Caco-2 (cell line): ENCODE measurements at regions not wholly inside any gene's neighbourhood (a gene's known extent, or its start where the extent isn't known, plus 50 kb on each side); places are given as distances from the start of the nearest gene placed in this dataset.

Source experiments
- BruUV-seq: library from RNA; stranded (reverse); fragments of 400-500 nt; replicated peaks from 2 replicates; lab custom pipeline; 2021; lab: Mats Ljungman, UMichigan
- CTCF ChIA-PET: fragments of 300-600 bp; sonication (Branson Sonifier 250); formaldehyde crosslinking; loops from one replicate; lab custom pipeline; 2022; ENCODE audit warnings: antibody characterized with exemption; lab: Charles Lee
- POLR2A ChIA-PET: fragments of 300-600 bp; sonication (Branson Sonifier 250); formaldehyde crosslinking; loops from one replicate; lab custom pipeline; 2022; ENCODE audit warnings: antibody characterized with exemption; lab: Charles Lee
- DNase-seq, 2 experiments: peaks; one replicate each; pipeline versions ENCODE4 v3.0.0 to v3.0.0-alpha.2; 2020 to 2022
- H3K27me3 ChIP-seq: replicated peaks from 2 replicates; pipeline ENCODE4 v1.6.0; 2011; ENCODE audit warnings: low read length; ENCODE audit not compliant: control insufficient read depth, insufficient read depth
- H3K36me3 ChIP-seq: 2 replicates; pipeline ENCODE4 v1.5.1; 2011; ENCODE audit warnings: low read length; ENCODE audit not compliant: control insufficient read depth, insufficient read depth
- H3K4me1 ChIP-seq: fragments of 250-450 bp; sonication (Bioruptor Pico); 2 replicates; pipeline ENCODE4 v1.5.1; 2020; ENCODE audit warnings: mild to moderate bottlenecking
- H3K4me3 ChIP-seq: 2 replicates; pipeline ENCODE4 v1.5.1; 2011; ENCODE audit warnings: low read depth, mild to moderate bottlenecking, control low read depth, low read length
- H3K9me3 ChIP-seq: fragments of 250-450 bp; sonication (Bioruptor Pico); 2 replicates; pipeline ENCODE4 v1.5.1; 2020; ENCODE audit warnings: mild to moderate bottlenecking, moderate library complexity
- H3K27ac Mint-ChIP-seq: one replicate; pipeline ENCODE4 v1.8.0; 2022; ENCODE audit warnings: mixed read lengths; ENCODE audit not compliant: unreplicated experiment
- H3K27me3 Mint-ChIP-seq: one replicate; pipeline ENCODE4 v1.8.0; 2022; ENCODE audit warnings: mixed read lengths; ENCODE audit not compliant: insufficient read depth, unreplicated experiment
- H3K36me3 Mint-ChIP-seq: one replicate; pipeline ENCODE4 v1.8.0; 2022; ENCODE audit warnings: mild to moderate bottlenecking, mixed read lengths; ENCODE audit not compliant: insufficient read depth, unreplicated experiment
- H3K4me1 Mint-ChIP-seq: one replicate; pipeline ENCODE4 v1.8.0; 2022; ENCODE audit warnings: low read depth, mixed read lengths; ENCODE audit not compliant: unreplicated experiment
- H3K4me3 Mint-ChIP-seq: one replicate; pipeline ENCODE4 v1.8.0; 2022; ENCODE audit warnings: mild to moderate bottlenecking, moderate library complexity, mixed read lengths; ENCODE audit not compliant: unreplicated experiment
- H3K9me3 Mint-ChIP-seq: one replicate; pipeline ENCODE4 v1.8.0; 2022; ENCODE audit warnings: mixed read lengths; ENCODE audit not compliant: unreplicated experiment
- CTCF ChIP-seq, 2 experiments: fragments of 200-600 bp in 1 of 2; IDR thresholded peaks; 1 replicate in 1 of 2; 2 replicates in 1 of 2; pipeline versions ENCODE4 v1.5.1 to v1.8.0; 2011 to 2022; ENCODE audit warnings: antibody characterized with exemption in 1 of 2, control low read depth in 1 of 2, inconsistent platforms in 1 of 2, low read depth in 1 of 2, low read length in 1 of 2, mild to moderate bottlenecking in 1 of 2, moderate library complexity in 1 of 2; ENCODE audit not compliant: insufficient read depth in 1 of 2, severe bottlenecking in 1 of 2, unreplicated experiment in 1 of 2
- intact Hi-C: fragments of 100-400 bp; cut with micrococcal nuclease; formaldehyde crosslinking; loops from one replicate; pipeline ENCODE4 v1.10.0; 2022; ENCODE audit not compliant: unreplicated experiment

- Histone ChIP-seq H3K4me3 (no peak overlapping the region), H3K4me1 (peaks cover 8% of the 10 kb centered on the region), H3K9me3 (no peaks in the 10 kb centered on the region), H3K36me3 (no peaks in the 10 kb centered on the region), H3K27me3 (no peaks in the 10 kb centered on the region)
- BruUV-seq = no TSS peak
- Mint-ChIP-seq H3K27me3 (no peaks in the 10 kb centered on the region), H3K27ac (peak overlapping the region; percentile 34), H3K9me3 (no peaks in the 10 kb centered on the region), H3K4me3 (no peak overlapping the region), H3K4me1 (peaks cover 15% of the 10 kb centered on the region), H3K36me3 (no peaks in the 10 kb centered on the region)
- DNase-seq = no peak
- intact Hi-C loops = no loop called here
- CTCF ChIA-PET = no interaction called here
- TF ChIP-seq CTCF (IDR thresholded peaks at IDR 0.05; ENCODE audit: insufficient read depth in 1 of 2, low read depth in 1 of 2, low read length in 1 of 2, severe bottlenecking in 1 of 2, unreplicated experiment in 1 of 2) = no peak
- POLR2A ChIA-PET = no interaction called here
Measured at GRCh38 chr2:111618226-111618977, 265.6 kb downstream of the ANAPC1 start.

GRCh38 chr2:111618978-111619902 is 264.8 kb downstream of the ANAPC1 start:
- DNase-seq = no peak
- Mint-ChIP-seq H3K27ac (peak overlapping the region; percentile 34), H3K4me3 (no peak overlapping the region), H3K27me3 (no peaks in the 10 kb centered on the region), H3K4me1 (peaks cover 19% of the 10 kb centered on the region), H3K36me3 (no peaks in the 10 kb centered on the region), H3K9me3 (no peaks in the 10 kb centered on the region)
- CTCF ChIA-PET = interaction anchor here (0.6 kb wide), 1 partner anchor 613 kb away, joined by 4 read pairs; no protein-coding TSS in a partner anchor
- no peaks in the 10 kb centered on the region for H3K27me3 ChIP-seq
- peak in 1 of 2 experiments; percentile 15 for TF ChIP-seq CTCF (IDR thresholded peaks at IDR 0.05; ENCODE audit: insufficient read depth in 1 of 2, low read depth in 1 of 2, low read length in 1 of 2, severe bottlenecking in 1 of 2, unreplicated experiment in 1 of 2)
- intact Hi-C loops = no loop called here
- BruUV-seq = no TSS peak
- peaks cover 8% of the 10 kb centered on the region for H3K4me1 ChIP-seq
- H3K9me3 ChIP-seq = no peaks in the 10 kb centered on the region
- POLR2A ChIA-PET = no interaction called here
- H3K36me3 ChIP-seq = no peaks in the 10 kb centered on the region
- H3K4me3 ChIP-seq = no peak overlapping the region

DNA sequence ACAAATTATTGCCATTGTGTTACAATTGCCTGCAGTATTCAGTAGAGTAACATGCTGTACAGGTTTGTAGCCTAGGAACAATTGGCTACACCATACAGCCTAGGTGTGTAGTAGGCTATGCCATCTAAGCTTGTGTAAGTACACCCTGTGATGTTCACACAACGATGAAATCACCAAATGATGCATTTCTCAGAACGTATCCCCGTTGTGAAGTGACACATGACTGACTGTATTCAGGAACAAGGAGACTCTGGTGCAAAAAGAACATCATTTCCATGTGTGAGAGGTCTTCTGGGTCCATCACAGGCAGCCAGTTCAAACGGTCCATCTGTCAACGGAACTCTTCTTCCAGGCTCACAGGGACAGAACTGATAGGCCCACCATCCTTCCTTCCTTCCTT is 263.7 kb downstream of the ANAPC1 start:
- Mint-ChIP-seq H3K9me3 (no peaks in the 10 kb centered on the region), H3K27me3 (no peaks in the 10 kb centered on the region), H3K27ac (no peak overlapping the region), H3K4me3 (no peak overlapping the region), H3K4me1 (peaks cover 19% of the 10 kb centered on the region), H3K36me3 (no peaks in the 10 kb centered on the region)
- intact Hi-C loops = loop anchor here (2.0 kb wide), 1 partner anchor 39 kb away; no protein-coding TSS in a partner anchor
- CTCF ChIA-PET = no interaction called here
- Histone ChIP-seq H3K9me3 (no peaks in the 10 kb centered on the region), H3K27me3 (no peaks in the 10 kb centered on the region), H3K36me3 (no peaks in the 10 kb centered on the region), H3K4me1 (peaks cover 8% of the 10 kb centered on the region), H3K4me3 (no peak overlapping the region)
- no peak for TF ChIP-seq CTCF (IDR thresholded peaks at IDR 0.05; ENCODE audit: insufficient read depth in 1 of 2, low read depth in 1 of 2, low read length in 1 of 2, severe bottlenecking in 1 of 2, unreplicated experiment in 1 of 2)
- no TSS peak for BruUV-seq
- POLR2A ChIA-PET = no interaction called here
- no peak for DNase-seq
